ENCODE measurements at regions not wholly inside any gene's neighbourhood (a gene's known extent, or its start where the extent isn't known, plus 50 kb on each side); places are given as distances from the start of the nearest gene placed in this dataset.

DNA sequence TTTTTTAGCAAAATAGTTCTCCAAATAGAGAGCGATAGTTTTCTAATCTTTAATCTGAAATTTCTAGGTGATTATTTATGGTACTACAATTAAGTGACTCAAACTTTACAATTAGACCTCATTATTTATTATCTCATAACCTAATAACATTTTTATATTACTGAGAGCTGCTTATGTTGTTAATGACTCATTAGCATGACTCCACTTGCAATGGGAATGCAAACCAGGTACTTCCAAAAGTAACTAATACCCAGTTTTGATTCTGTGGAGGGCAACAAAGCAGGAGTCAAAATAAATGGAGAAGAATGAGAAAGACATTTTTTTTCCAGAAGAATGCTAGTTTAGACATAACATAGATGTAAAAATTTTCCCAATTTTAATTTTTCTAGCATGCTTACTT is 466.0 kb downstream of the PLK2 start:
- Histone ChIP-seq H3K27me3 (replicated peaks; ENCODE audit: insufficient read depth) (no peaks in the 10 kb centered on the region), H3K36me3 (no peaks in the 10 kb centered on the region), H3K4me1 (ENCODE audit: control insufficient read depth in 1 of 2, low read depth in 2 of 2) (no peaks in the 10 kb centered on the region), H3K27ac (no peak overlapping the region), H3K4me3 (no peak overlapping the region), H3K9me3 (no peaks in the 10 kb centered on the region)
- ATAC-seq (ENCODE audit: insufficient number of reproducible peaks, low FRiP score, low read depth), result no peak
- DNase-seq (ENCODE audit: low spot score), result no peak
- TF ChIP-seq, protein P1, sequence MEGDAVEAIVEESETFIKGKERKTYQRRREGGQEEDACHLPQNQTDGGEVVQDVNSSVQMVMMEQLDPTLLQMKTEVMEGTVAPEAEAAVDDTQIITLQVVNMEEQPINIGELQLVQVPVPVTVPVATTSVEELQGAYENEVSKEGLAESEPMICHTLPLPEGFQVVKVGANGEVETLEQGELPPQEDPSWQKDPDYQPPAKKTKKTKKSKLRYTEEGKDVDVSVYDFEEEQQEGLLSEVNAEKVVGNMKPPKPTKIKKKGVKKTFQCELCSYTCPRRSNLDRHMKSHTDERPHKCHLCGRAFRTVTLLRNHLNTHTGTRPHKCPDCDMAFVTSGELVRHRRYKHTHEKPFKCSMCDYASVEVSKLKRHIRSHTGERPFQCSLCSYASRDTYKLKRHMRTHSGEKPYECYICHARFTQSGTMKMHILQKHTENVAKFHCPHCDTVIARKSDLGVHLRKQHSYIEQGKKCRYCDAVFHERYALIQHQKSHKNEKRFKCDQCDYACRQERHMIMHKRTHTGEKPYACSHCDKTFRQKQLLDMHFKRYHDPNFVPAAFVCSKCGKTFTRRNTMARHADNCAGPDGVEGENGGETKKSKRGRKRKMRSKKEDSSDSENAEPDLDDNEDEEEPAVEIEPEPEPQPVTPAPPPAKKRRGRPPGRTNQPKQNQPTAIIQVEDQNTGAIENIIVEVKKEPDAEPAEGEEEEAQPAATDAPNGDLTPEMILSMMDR (IDR thresholded peaks at IDR 0.05), result no peak

DNA sequence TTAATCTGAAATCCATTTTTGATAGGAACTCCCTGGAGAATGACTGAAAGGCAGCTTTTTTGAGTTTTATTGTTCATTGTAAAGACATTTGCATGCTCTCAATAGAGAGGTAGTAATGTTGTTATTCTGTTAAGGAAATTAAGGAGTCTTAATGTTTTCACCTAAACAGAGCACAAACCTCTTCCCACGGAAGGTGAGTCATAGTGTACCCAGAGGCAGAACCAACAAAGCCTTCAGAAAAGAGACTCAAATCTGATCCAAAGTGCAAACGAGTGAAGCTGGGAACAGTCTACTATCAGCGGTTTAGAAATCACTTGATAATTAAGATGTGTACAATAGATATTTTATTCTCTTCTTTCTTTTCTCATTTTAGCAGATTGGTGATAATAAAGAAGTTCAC is 470.5 kb downstream of the PLK2 start:
- TF ChIP-seq, protein P1 (IDR thresholded peaks at IDR 0.05), result no peak
- Histone ChIP-seq H3K4me1 (ENCODE audit: control insufficient read depth in 1 of 2, low read depth in 2 of 2) (no peaks in the 10 kb centered on the region), H3K9me3 (no peaks in the 10 kb centered on the region), H3K27ac (no peak overlapping the region), H3K27me3 (replicated peaks; ENCODE audit: insufficient read depth) (no peaks in the 10 kb centered on the region), H3K4me3 (no peak overlapping the region), H3K36me3 (no peaks in the 10 kb centered on the region)
- ATAC-seq (ENCODE audit: insufficient number of reproducible peaks, low FRiP score, low read depth) (no peak), DNase-seq (ENCODE audit: low spot score) (no peak)

DNA sequence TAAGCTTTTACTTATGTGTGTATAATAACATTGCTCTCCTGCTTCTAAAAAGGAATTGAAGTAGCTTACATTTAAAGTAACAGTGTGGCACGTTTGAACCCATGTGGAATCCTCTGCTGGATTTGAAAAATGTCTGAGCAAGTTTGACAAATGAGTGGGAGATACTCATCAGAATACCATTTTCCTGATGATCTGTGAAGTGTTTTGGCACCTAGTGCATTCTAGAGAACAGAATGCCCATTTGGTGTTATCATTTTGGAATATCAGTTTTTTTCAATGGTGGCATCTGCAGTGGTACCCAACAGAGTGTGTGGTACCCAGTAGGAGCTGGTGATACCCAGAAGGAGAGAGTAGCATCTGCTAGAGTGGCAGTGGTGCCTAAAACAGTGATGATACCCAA is 471.1 kb downstream of the PLK2 start:
- H3K4me3 ChIP-seq, result no peak overlapping the region
- H3K4me1 ChIP-seq (ENCODE audit: control insufficient read depth in 1 of 2, low read depth in 2 of 2), result no peaks in the 10 kb centered on the region
- ATAC-seq (ENCODE audit: insufficient number of reproducible peaks, low FRiP score, low read depth), result no peak
- TF ChIP-seq, protein P1 (IDR thresholded peaks at IDR 0.05), result no peak
- no peaks in the 10 kb centered on the region for H3K27me3 ChIP-seq (replicated peaks; ENCODE audit: insufficient read depth)
- H3K9me3 ChIP-seq, result no peaks in the 10 kb centered on the region
- no peak for DNase-seq (ENCODE audit: low spot score)
- H3K27ac ChIP-seq, result no peak overlapping the region
- H3K36me3 ChIP-seq, result no peaks in the 10 kb centered on the region

DNA sequence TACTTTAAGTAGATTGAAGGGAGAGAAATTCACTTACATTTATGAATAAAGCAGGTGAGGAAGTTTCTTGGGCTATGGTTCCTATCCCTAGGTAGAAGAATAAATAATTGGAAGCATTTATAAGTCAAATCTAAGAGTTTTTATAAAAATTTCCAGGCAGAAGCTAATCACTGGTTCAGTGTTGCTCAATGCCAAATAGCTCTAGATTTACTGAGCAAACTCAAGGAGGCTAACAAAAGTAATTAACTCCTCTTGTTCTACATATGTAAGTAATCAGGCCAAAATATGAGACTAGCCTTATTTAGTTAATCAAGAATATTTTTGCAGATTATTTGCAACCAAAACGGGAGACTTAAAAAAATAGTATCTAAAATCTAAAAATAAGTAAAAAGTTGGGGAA is 472.3 kb downstream of the PLK2 start:
- ATAC-seq (ENCODE audit: insufficient number of reproducible peaks, low FRiP score, low read depth) (no peak), DNase-seq (ENCODE audit: low spot score) (no peak)
- H3K36me3 ChIP-seq, result no peaks in the 10 kb centered on the region
- H3K4me1 ChIP-seq (ENCODE audit: control insufficient read depth in 1 of 2, low read depth in 2 of 2), result no peaks in the 10 kb centered on the region
- H3K27ac ChIP-seq, result no peak overlapping the region
- TF ChIP-seq, protein P1 (IDR thresholded peaks at IDR 0.05), result no peak
- H3K27me3 ChIP-seq (replicated peaks; ENCODE audit: insufficient read depth), result no peaks in the 10 kb centered on the region
- no peaks in the 10 kb centered on the region for H3K9me3 ChIP-seq
- no peak overlapping the region for H3K4me3 ChIP-seq

DNA sequence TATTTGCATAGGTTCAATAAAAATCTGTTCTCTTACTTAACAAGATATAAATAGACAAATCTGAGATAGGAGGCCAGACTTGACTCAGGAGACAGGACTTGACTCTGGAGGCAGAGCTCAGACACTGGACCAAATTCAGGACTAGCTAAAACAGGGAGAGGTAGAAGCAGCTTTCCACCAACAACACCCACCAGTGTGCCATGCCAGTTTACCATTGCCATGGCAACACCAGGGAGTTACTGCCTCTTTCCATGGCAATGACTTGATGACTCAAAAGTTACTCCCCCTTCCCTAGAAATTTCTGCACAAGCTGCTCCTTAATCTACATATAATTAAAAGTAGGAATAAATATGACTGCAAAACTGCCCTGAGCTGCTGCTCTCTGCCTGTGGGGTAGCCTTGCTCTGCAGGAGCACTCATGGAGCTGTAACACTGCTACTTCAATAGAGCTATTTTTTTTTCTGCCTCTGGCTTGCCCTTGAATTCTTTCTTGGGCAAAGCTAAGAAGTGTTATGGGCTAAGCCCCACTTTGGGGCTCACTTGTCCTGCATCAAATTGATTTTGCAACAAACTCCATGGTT is 473.0 kb downstream of the PLK2 start:
- Histone ChIP-seq H3K27me3 (replicated peaks; ENCODE audit: insufficient read depth) (no peaks in the 10 kb centered on the region), H3K36me3 (no peaks in the 10 kb centered on the region), H3K27ac (no peak overlapping the region), H3K4me3 (no peak overlapping the region), H3K4me1 (ENCODE audit: control insufficient read depth in 1 of 2, low read depth in 2 of 2) (no peaks in the 10 kb centered on the region), H3K9me3 (no peaks in the 10 kb centered on the region)
- ATAC-seq (ENCODE audit: insufficient number of reproducible peaks, low FRiP score, low read depth) (no peak), DNase-seq (ENCODE audit: low spot score) (peak; percentile 4)
- TF ChIP-seq, protein P1 (IDR thresholded peaks at IDR 0.05), result no peak
